Astrocyte of the cerebellum (primary cell): ENCODE measurements at regions not wholly inside any gene's neighbourhood (a gene's known extent, or its start where the extent isn't known, plus 50 kb on each side); places are given as distances from the start of the nearest gene placed in this dataset.
"Not testable (repeated sequence)": the region's sequence is repeated elsewhere in the genome, so short reads cannot be mapped to it uniquely, and the experiment has no call there.

Source experiments
- DNase-seq: peaks from one replicate; pipeline ENCODE4 v3.0.0-alpha.2; 2011; ENCODE audit warnings: low read depth
- H3K4me3 ChIP-seq: 2 replicates; pipeline ENCODE4 v1.5.1; 2011; ENCODE audit warnings: mild to moderate bottlenecking, low read depth, low read length, moderate library complexity
- in situ Hi-C: cut with HindIII; loops from 2 replicates; pipeline ENCODE4 v1.10.0; 2017; ENCODE audit warnings: low sequenced_read_pairs
- TF ChIP-seq, protein P1 (sequence below): IDR thresholded peaks from 2 replicates; pipeline ENCODE4 v1.5.1; 2012; ENCODE audit warnings: low read length, low read depth, moderate library complexity, mild to moderate bottlenecking; ENCODE audit errors: missing control alignments

DNA sequence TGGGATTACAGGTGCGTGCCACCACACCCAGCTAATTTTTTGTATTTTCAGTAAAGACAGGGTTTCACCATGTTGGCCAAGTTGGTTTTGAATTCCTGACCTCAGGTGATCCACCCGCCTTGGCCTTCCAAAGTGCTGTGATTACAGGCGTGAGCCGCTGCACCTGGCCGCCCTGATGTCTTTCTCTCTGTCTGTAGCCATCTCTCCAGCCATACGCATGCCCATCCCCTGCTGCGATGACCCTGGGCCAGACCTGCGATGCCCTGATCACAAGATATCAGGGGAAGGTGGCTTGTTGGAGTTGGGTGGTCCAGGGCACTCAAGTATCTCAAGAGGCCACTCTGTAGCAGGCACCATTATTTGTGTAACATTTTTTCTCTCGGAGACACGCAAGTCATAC is 54.4 kb upstream of the RBFOX2 start:
- TF ChIP-seq, protein P1, sequence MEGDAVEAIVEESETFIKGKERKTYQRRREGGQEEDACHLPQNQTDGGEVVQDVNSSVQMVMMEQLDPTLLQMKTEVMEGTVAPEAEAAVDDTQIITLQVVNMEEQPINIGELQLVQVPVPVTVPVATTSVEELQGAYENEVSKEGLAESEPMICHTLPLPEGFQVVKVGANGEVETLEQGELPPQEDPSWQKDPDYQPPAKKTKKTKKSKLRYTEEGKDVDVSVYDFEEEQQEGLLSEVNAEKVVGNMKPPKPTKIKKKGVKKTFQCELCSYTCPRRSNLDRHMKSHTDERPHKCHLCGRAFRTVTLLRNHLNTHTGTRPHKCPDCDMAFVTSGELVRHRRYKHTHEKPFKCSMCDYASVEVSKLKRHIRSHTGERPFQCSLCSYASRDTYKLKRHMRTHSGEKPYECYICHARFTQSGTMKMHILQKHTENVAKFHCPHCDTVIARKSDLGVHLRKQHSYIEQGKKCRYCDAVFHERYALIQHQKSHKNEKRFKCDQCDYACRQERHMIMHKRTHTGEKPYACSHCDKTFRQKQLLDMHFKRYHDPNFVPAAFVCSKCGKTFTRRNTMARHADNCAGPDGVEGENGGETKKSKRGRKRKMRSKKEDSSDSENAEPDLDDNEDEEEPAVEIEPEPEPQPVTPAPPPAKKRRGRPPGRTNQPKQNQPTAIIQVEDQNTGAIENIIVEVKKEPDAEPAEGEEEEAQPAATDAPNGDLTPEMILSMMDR = no peak
- no peak overlapping the region for H3K4me3 ChIP-seq
- no peak for DNase-seq
- in situ Hi-C loops = no loop called here

DNA sequence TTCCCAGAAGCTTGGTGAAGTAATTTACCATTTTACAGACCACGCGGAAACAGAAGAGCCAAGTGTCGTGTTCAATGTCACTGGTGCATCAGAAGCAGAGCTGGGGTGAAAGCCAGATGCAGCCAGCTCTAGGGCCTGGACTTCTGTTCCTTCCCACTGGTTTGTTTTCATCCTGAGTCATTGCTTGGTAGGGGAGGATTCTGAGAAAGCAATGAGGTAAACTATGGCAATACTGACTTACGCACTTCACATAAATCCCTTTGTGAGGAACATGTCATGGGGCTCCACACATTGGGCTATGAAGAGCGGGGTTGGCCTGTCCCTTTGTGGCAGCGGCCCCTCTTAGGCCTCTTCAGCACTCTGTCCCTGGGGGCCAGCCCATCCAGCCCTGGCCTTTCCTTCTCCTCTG is 52.4 kb upstream of the RBFOX2 start:
- TF ChIP-seq, protein P1 = no peak
- in situ Hi-C loops = no loop called here

DNA sequence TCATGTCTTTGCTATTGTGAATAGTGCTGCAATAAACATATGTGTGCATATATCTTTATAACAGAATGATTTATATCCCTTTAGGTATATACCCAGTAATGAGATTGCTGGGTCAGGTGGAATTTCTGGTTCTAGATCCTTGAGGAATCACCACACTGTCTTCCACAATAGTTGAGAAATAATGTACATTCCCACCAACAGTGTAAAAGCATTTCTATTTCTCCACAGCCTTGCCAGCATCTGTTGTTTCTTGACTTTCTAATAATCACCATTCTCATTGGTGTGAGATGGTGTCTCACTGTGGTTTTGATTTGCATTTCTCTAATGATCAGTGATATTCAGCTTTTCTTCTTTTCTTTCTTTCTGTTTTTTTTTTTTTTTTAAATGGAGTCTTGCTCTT is 51.7 kb upstream of the RBFOX2 start:
- in situ Hi-C loops, DNase-seq, H3K4me3 ChIP-seq: not testable (repeated sequence)

More for the DNA sequence above, 52.4 kb upstream of the RBFOX2 start:
- DNase-seq = peak; percentile 82
- no peak overlapping the region for H3K4me3 ChIP-seq

DNA sequence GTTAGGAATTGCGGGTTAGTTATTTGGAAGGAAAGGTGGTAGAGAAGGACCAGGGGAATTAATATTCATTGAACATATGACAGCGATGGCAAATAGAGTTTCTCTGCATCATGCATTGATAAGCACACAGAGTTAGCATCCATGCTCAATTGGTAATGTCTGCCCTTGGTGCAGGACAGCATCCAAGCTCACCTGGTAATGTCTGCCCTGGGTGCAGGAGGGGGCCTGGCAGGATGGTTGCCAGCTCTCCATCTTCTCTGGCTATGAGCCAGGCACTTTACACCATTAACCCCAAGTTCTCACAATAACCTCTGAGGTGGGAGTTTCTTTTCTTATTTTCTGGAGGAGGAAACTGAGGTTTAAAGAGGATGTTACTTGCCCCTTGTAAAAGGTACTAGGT is 50.4 kb upstream of the RBFOX2 start:
- DNase-seq = no peak
- H3K4me3 ChIP-seq = no peak overlapping the region
- TF ChIP-seq, protein P1 = no peak
- in situ Hi-C loops = no loop called here
